22Rv1 (cell line): ENCODE measurements at regions not wholly inside any gene's neighbourhood (a gene's known extent, or its start where the extent isn't known, plus 50 kb on each side); places are given as distances from the start of the nearest gene placed in this dataset.
A peak's percentile ranks its signal among the peaks of the same experiment; 100 is the strongest.

Experiments
- H3K27ac ChIP-seq: fragments of 450-650 bp; 2 replicates; pipeline ENCODE4 v1.5.1; 2017
- CTCF ChIP-seq: fragments of 450-650 bp; IDR thresholded peaks from 2 replicates; pipeline ENCODE4 v1.5.1; 2017; ENCODE audit warnings: mild to moderate bottlenecking
- ZFX ChIP-seq: fragments of 450-650 bp; IDR thresholded peaks from 2 replicates; pipeline ENCODE4 v1.6.1; 2017; ENCODE audit warnings: antibody characterized with exemption, borderline replicate concordance

- no peak overlapping the region for H3K27ac ChIP-seq
- TF ChIP-seq CTCF (no peak), ZFX (no peak)
Observed at GRCh38 chr13:84139561-84140158, 257.4 kb upstream of the SLITRK1 start.

GRCh38 chr13:84137292-84137691, 255.0 kb upstream of the SLITRK1 start:
- H3K27ac ChIP-seq: no peak overlapping the region
- no peak for TF ChIP-seq ZFX
- no peak for TF ChIP-seq CTCF

- no peak overlapping the region for H3K27ac ChIP-seq
- TF ChIP-seq CTCF (no peak), ZFX (no peak)
Observed at GRCh38 chr13:84136582-84136981, 254.3 kb upstream of the SLITRK1 start.

GRCh38 chr13:84132491-84132890, 250.2 kb upstream of the SLITRK1 start:
- TF ChIP-seq CTCF (0 out of 2 replicates have a peak, but pooled peaks have one; percentile 16), ZFX (no peak)
- no peak overlapping the region for H3K27ac ChIP-seq

GRCh38 chr13:84131249-84131648, 249.0 kb upstream of the SLITRK1 start:
- H3K27ac ChIP-seq: no peak overlapping the region
- TF ChIP-seq CTCF: no peak
- TF ChIP-seq ZFX: no peak

- no peak for TF ChIP-seq ZFX
- no peak for TF ChIP-seq CTCF
- H3K27ac ChIP-seq: no peak overlapping the region
Observed at GRCh38 chr13:84130495-84131114, 248.3 kb upstream of the SLITRK1 start.

- TF ChIP-seq ZFX (no peak), CTCF (no peak)
- no peak overlapping the region for H3K27ac ChIP-seq
Observed at GRCh38 chr13:84129966-84130365, 247.7 kb upstream of the SLITRK1 start.
